Activated CD4-positive, alpha-beta T cell treated with anti-CD3 and anti-CD28 coated beads, Interleukin-10, Interleukin-2, amounts not matched to agents 100 ng/mL and 50 ng/mL, durations not matched to agents 16 hours and 8 hours (primary cell): ENCODE measurements at regions not wholly inside any gene's neighbourhood (a gene's known extent, or its start where the extent isn't known, plus 50 kb on each side); places are given as distances from the start of the nearest gene placed in this dataset.
"Not testable (repeated sequence)": the region's sequence is repeated elsewhere in the genome, so short reads cannot be mapped to it uniquely, and the experiment has no call there.

Source experiments
- DNase-seq: peaks from one replicate; pipeline ENCODE4 v3.0.0-alpha.2; 2020

GRCh38 chr5:8676695-8677094, 807.7 kb downstream of the MTRR start:
- no peak for DNase-seq

- no peak for DNase-seq
These were observed 813.4 kb downstream of the MTRR start for GRCh38 chr5:8682381-8682780.

- no peak for DNase-seq
These were observed 814.5 kb downstream of the MTRR start for GRCh38 chr5:8683496-8683895.

GRCh38 chr5:8685704-8686103, 816.8 kb downstream of the MTRR start:
- DNase-seq, result no peak

GRCh38 chr5:8686707-8687106, 817.8 kb downstream of the MTRR start:
- DNase-seq, result no peak

- no peak for DNase-seq
These were observed 820.8 kb downstream of the MTRR start for GRCh38 chr5:8689773-8690172.

GRCh38 chr5:8691221-8691620, 822.3 kb downstream of the MTRR start:
- DNase-seq, result no peak

- DNase-seq, result no peak
These were observed 824.4 kb downstream of the MTRR start for GRCh38 chr5:8693341-8693844.

- DNase-seq, result no peak
These were observed 825.6 kb downstream of the MTRR start for GRCh38 chr5:8694545-8694944.

- DNase-seq, result no peak
These were observed 827.2 kb downstream of the MTRR start for GRCh38 chr5:8695902-8696845.

- no peak for DNase-seq
These were observed 831.3 kb downstream of the MTRR start for GRCh38 chr5:8700222-8700621.

GRCh38 chr5:8700671-8701070, 831.7 kb downstream of the MTRR start:
- DNase-seq, result no peak

GRCh38 chr5:8701251-8701650, 832.3 kb downstream of the MTRR start:
- DNase-seq, result no peak

GRCh38 chr5:8710426-8710930, 835.4 kb downstream of the SEMA5A start:
- no peak for DNase-seq

- DNase-seq, result no peak
These were observed 831.7 kb downstream of the SEMA5A start for GRCh38 chr5:8714198-8714597.

GRCh38 chr5:8714861-8715260, 831.0 kb downstream of the SEMA5A start:
- DNase-seq, result no peak

- DNase-seq, result no peak
These were observed 826.1 kb downstream of the SEMA5A start for GRCh38 chr5:8719796-8720195.

GRCh38 chr5:8720506-8720905, 825.4 kb downstream of the SEMA5A start:
- no peak for DNase-seq

- no peak for DNase-seq
These were observed 824.3 kb downstream of the SEMA5A start for GRCh38 chr5:8721536-8721935.

- no peak for DNase-seq
These were observed 819.4 kb downstream of the SEMA5A start for GRCh38 chr5:8726383-8727036.

- DNase-seq, result no peak
These were observed 818.5 kb downstream of the SEMA5A start for GRCh38 chr5:8727396-8727795.

GRCh38 chr5:8729437-8729836, 816.4 kb downstream of the SEMA5A start:
- no peak for DNase-seq

- DNase-seq, result no peak
These were observed 815.7 kb downstream of the SEMA5A start for GRCh38 chr5:8730194-8730593.

GRCh38 chr5:8731110-8731509, 814.8 kb downstream of the SEMA5A start:
- DNase-seq, result not testable (repeated sequence)
